ENCODE measurements at regions not wholly inside any gene's neighbourhood (a gene's known extent, or its start where the extent isn't known, plus 50 kb on each side); places are given as distances from the start of the nearest gene placed in this dataset.

DNA sequence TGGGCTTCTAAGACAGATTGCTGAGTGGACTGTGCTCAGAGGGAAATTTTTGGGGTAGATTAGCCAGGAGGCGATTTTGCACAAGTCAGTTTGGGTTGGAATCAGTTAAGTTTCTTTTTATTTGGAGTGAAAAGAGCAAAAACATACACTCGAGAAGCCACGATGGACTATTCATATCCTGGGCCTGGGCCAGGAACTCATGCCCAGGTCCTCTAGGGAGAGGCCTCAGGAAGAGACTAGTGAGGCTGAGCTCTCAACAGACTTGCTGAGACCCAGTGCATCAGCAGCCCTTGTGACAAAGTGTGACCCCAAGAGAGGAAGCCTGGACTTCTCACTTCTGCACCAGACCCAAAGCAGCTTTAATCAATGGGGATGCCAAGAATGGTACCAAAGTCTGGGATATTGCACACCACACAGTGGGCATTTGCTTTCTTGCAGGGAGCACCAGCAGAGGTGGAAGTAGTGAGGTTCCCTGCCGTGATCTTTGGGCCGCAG, 61.6 kb upstream of the MAFB start:
- H3K27me3 ChIP-seq (ENCODE audit: control insufficient read depth in 1 of 2, insufficient read depth in 2 of 2, low read length in 2 of 2): no peaks in the 10 kb centered on the region
- H3K9me3 ChIP-seq (ENCODE audit: control insufficient read depth in 2 of 2, insufficient read depth in 1 of 2, low read depth in 1 of 2, low read length in 1 of 2): no peaks in the 10 kb centered on the region
- no peak overlapping the region for H3K27ac ChIP-seq (ENCODE audit: low read depth in 2 of 2, low read length in 1 of 2)
- H3K4me3 ChIP-seq (ENCODE audit: low read depth in 1 of 2, low read length in 2 of 2): no peak overlapping the region
- H3K4me1 ChIP-seq (ENCODE audit: control insufficient read depth in 2 of 2, insufficient read depth in 2 of 2, low read length in 1 of 2): no peaks in the 10 kb centered on the region
- 61 to 63% methylated on average over 5 of the region's 5 CpGs for WGBS, 2 donors
- no peaks in the 10 kb centered on the region for H3K36me3 ChIP-seq (ENCODE audit: control insufficient read depth in 2 of 2, insufficient read depth in 2 of 2, low read length in 1 of 2)

DNA sequence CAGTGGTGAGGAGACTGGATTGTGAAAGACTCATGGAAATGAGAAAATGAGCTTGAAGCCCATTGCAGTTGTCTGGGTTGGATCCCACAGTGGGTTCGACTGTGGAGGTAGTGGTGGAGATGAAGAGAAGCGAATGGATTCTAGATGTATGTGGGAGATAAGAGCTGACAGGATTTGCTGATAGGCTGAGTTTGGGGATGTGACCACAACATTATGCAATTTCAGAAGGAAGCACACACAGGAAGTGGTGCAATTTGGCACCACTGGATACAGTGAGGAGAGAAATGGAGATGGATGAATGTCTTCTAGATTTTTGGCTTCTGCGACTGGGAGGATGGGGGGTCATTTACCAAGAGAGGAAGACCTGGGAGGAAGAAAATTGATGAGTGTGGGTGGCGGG, 64.4 kb upstream of the MAFB start:
- Histone ChIP-seq H3K27ac (ENCODE audit: low read depth in 2 of 2, low read length in 1 of 2) (no peak overlapping the region), H3K4me1 (ENCODE audit: control insufficient read depth in 2 of 2, insufficient read depth in 2 of 2, low read length in 1 of 2) (no peaks in the 10 kb centered on the region), H3K36me3 (ENCODE audit: control insufficient read depth in 2 of 2, insufficient read depth in 2 of 2, low read length in 1 of 2) (no peaks in the 10 kb centered on the region), H3K4me3 (ENCODE audit: low read depth in 1 of 2, low read length in 2 of 2) (no peak overlapping the region), H3K27me3 (ENCODE audit: control insufficient read depth in 1 of 2, insufficient read depth in 2 of 2, low read length in 2 of 2) (no peaks in the 10 kb centered on the region), H3K9me3 (ENCODE audit: control insufficient read depth in 2 of 2, insufficient read depth in 1 of 2, low read depth in 1 of 2, low read length in 1 of 2) (no peaks in the 10 kb centered on the region)
- 83 to 90% methylated on average over 4 of the region's 4 CpGs for WGBS, 2 donors

DNA sequence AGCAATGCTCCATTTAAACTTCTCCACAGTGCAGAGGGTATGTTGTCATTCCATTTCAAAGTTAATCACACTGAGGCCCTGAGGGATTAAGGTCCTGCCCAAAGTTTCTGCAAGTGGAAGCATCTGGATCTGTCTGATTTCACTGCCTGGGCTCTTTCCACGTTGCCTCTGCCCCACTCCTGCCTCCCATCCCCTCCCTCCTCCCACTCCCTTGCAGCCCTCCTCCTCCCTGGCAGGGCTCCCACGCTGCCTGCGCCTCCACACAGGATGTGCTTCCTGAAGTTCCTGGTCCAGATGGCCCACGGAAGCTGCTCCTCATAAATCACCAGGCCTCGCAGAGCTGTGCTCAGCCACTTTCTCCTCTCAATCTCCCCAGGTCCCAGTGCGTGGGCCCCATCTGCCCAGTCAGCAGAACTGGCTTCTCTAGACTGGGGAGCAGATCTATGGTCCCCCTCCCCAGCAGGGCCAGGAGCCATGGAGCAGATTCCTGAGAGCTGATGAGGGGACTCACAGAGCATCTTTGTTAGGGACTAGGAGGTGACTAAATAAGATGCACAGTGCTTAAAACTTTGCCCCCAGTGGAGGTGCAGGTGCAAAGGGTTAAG, 65.4 kb upstream of the MAFB start:
- Histone ChIP-seq H3K27me3 (ENCODE audit: control insufficient read depth in 1 of 2, insufficient read depth in 2 of 2, low read length in 2 of 2) (no peaks in the 10 kb centered on the region), H3K27ac (ENCODE audit: low read depth in 2 of 2, low read length in 1 of 2) (no peak overlapping the region), H3K36me3 (ENCODE audit: control insufficient read depth in 2 of 2, insufficient read depth in 2 of 2, low read length in 1 of 2) (no peaks in the 10 kb centered on the region), H3K4me3 (ENCODE audit: low read depth in 1 of 2, low read length in 2 of 2) (no peak overlapping the region), H3K9me3 (ENCODE audit: control insufficient read depth in 2 of 2, insufficient read depth in 1 of 2, low read depth in 1 of 2, low read length in 1 of 2) (no peaks in the 10 kb centered on the region), H3K4me1 (ENCODE audit: control insufficient read depth in 2 of 2, insufficient read depth in 2 of 2, low read length in 1 of 2) (no peaks in the 10 kb centered on the region)
- 47 to 49% methylated on average over 6 of the region's 6 CpGs for whole genome bisulfite sequencing, 2 donors

DNA sequence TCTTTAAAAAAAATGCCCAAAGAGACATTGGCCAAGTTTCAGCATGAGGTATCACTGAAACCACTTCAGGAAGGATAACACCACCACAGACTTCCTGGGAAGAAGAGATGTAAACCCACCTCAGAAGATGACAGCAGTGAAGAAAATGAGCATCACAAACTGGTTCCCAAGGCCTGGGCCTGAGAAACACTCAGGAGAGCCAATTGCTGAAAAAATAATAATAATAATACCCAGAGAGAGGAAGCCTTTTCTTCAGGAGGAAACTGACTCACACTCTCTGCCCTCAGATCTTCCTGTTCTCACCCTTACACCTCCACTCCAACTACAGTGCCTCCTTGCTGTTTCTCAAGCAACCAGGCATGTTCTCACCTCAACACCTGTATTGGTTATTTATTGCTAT, 68.1 kb upstream of the MAFB start:
- Histone ChIP-seq H3K36me3 (ENCODE audit: control insufficient read depth in 2 of 2, insufficient read depth in 2 of 2, low read length in 1 of 2) (no peaks in the 10 kb centered on the region), H3K4me1 (ENCODE audit: control insufficient read depth in 2 of 2, insufficient read depth in 2 of 2, low read length in 1 of 2) (no peaks in the 10 kb centered on the region), H3K27ac (ENCODE audit: low read depth in 2 of 2, low read length in 1 of 2) (no peak overlapping the region), H3K9me3 (ENCODE audit: control insufficient read depth in 2 of 2, insufficient read depth in 1 of 2, low read depth in 1 of 2, low read length in 1 of 2) (no peaks in the 10 kb centered on the region), H3K4me3 (ENCODE audit: low read depth in 1 of 2, low read length in 2 of 2) (no peak overlapping the region), H3K27me3 (ENCODE audit: control insufficient read depth in 1 of 2, insufficient read depth in 2 of 2, low read length in 2 of 2) (no peaks in the 10 kb centered on the region)

DNA sequence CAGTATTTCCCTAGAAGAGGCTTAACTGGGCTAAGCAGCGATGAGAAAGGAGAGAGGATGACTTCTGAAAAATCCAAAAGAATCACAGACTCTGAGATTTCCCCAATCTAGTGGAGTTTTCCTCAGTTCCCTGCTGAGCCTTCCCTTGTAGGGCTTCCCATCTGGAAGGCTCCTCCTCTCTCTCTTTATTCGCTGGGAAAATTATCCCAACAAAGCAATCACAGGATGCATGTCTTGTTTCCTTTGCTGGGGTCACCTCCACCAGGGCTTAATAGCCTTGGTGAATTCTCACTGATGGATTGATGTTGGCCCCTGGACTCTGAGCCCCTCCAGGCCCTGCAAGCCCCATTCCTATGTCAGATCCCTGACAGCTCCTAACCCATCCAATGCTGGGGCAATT, 69.8 kb upstream of the MAFB start:
- Histone ChIP-seq H3K9me3 (ENCODE audit: control insufficient read depth in 2 of 2, insufficient read depth in 1 of 2, low read depth in 1 of 2, low read length in 1 of 2) (no peaks in the 10 kb centered on the region), H3K4me1 (ENCODE audit: control insufficient read depth in 2 of 2, insufficient read depth in 2 of 2, low read length in 1 of 2) (no peaks in the 10 kb centered on the region), H3K36me3 (ENCODE audit: control insufficient read depth in 2 of 2, insufficient read depth in 2 of 2, low read length in 1 of 2) (no peaks in the 10 kb centered on the region), H3K27me3 (ENCODE audit: control insufficient read depth in 1 of 2, insufficient read depth in 2 of 2, low read length in 2 of 2) (no peaks in the 10 kb centered on the region), H3K4me3 (ENCODE audit: low read depth in 1 of 2, low read length in 2 of 2) (no peak overlapping the region), H3K27ac (ENCODE audit: low read depth in 2 of 2, low read length in 1 of 2) (no peak overlapping the region)
- WGBS, 2 donors: 77 to 80% methylated on average over 2 of the region's 2 CpGs

DNA sequence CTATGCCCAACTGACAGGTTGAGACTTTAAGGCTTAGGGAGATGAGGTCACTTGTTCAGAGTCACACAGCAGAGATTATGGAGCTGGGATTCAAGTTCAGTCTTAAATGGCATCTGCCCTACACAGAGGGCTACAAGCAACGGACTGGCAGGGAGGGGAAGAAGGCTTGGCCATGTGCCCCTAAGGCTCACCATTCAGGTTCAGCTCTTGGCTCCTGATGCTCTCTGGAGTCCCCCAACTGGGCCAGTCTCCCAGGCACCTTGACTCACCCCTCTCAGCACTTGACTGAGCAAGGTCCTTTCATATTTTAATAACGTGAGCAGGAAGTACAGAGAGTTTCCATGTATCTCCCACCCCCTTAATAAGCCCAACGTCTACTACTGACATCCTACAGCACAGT, 71.4 kb upstream of the MAFB start:
- no peaks in the 10 kb centered on the region for H3K27me3 ChIP-seq (ENCODE audit: control insufficient read depth in 1 of 2, insufficient read depth in 2 of 2, low read length in 2 of 2)
- WGBS, 2 donors: 34 to 37% methylated on average over 3 of the region's 3 CpGs
- H3K36me3 ChIP-seq (ENCODE audit: control insufficient read depth in 2 of 2, insufficient read depth in 2 of 2, low read length in 1 of 2): no peaks in the 10 kb centered on the region
- no peak overlapping the region for H3K27ac ChIP-seq (ENCODE audit: low read depth in 2 of 2, low read length in 1 of 2)
- no peaks in the 10 kb centered on the region for H3K4me1 ChIP-seq (ENCODE audit: control insufficient read depth in 2 of 2, insufficient read depth in 2 of 2, low read length in 1 of 2)
- no peaks in the 10 kb centered on the region for H3K9me3 ChIP-seq (ENCODE audit: control insufficient read depth in 2 of 2, insufficient read depth in 1 of 2, low read depth in 1 of 2, low read length in 1 of 2)
- H3K4me3 ChIP-seq (ENCODE audit: low read depth in 1 of 2, low read length in 2 of 2): no peak overlapping the region

DNA sequence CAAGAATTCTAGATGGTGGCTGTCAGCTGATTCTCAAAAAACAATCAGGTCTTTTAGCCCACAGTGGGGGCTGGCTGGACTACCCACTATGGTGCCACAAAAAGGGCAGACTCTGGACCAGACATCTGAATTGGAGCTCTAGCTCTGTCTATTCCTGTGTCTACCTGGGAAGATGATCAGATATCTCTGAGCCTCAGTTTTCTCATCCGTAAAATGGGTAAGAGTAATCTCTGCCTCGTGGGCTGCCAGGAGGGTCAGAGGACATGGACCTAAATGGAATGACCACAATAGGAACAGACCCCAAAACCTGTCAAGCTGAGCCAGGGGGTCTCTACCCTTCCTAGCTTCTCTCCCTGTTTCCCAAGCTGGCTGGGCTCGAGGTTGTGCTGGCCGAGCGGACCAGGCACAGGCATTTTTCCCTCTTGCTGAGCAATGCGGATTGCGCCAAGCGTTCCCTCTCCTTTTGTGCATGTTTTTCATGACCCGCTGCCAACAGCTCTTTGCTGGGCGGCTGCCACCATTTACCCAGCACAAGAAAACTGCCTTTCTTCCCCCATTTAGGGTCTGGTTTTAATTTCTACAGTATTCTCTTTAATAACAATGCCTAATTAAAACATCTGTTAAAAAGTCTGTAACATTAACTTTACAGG, 74.7 kb upstream of the MAFB start:
- no peaks in the 10 kb centered on the region for H3K36me3 ChIP-seq (ENCODE audit: control insufficient read depth in 2 of 2, insufficient read depth in 2 of 2, low read length in 1 of 2)
- H3K4me3 ChIP-seq (ENCODE audit: low read depth in 1 of 2, low read length in 2 of 2): no peak overlapping the region
- H3K4me1 ChIP-seq (ENCODE audit: control insufficient read depth in 2 of 2, insufficient read depth in 2 of 2, low read length in 1 of 2): no peaks in the 10 kb centered on the region
- H3K27me3 ChIP-seq (ENCODE audit: control insufficient read depth in 1 of 2, insufficient read depth in 2 of 2, low read length in 2 of 2): no peaks in the 10 kb centered on the region
- 70 to 71% methylated on average over 10 of the region's 10 CpGs for WGBS, 2 donors
- no peaks in the 10 kb centered on the region for H3K9me3 ChIP-seq (ENCODE audit: control insufficient read depth in 2 of 2, insufficient read depth in 1 of 2, low read depth in 1 of 2, low read length in 1 of 2)
- no peak overlapping the region for H3K27ac ChIP-seq (ENCODE audit: low read depth in 2 of 2, low read length in 1 of 2)

DNA sequence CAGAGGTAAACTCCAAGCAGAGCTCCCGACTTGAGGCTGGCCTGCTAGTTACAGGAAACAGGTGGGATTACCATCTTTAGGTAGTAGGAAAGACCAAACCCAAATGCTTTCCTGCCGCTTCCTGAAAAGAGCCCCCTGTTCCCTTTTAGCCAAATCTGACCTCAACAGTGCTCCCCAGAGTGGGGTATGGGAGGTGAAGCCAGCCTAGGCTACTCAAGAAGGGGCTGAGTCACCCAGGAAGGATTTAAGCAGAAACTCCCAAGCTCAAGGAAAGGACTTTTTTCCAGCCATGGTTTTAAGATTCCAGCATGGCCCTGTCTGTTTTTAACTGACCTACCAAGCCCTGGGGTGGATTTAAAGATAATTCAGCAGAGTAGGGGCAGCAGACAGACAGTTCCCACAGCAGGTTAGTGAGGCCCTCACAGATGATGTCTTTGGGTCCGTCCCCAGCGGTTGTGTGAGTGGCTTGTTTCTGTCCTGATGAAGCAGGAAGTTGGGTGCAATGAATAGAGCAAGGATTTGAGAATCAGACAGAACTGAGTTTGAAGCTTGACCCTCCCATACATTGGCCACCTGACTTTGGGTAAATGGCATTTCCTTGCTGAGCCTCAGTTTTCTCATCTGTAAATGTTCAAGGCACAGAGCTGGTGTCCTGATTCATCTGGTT, 76.9 kb upstream of the MAFB start:
- Histone ChIP-seq H3K27me3 (ENCODE audit: control insufficient read depth in 1 of 2, insufficient read depth in 2 of 2, low read length in 2 of 2) (no peaks in the 10 kb centered on the region), H3K4me1 (ENCODE audit: control insufficient read depth in 2 of 2, insufficient read depth in 2 of 2, low read length in 1 of 2) (no peaks in the 10 kb centered on the region), H3K4me3 (ENCODE audit: low read depth in 1 of 2, low read length in 2 of 2) (no peak overlapping the region), H3K9me3 (ENCODE audit: control insufficient read depth in 2 of 2, insufficient read depth in 1 of 2, low read depth in 1 of 2, low read length in 1 of 2) (no peaks in the 10 kb centered on the region), H3K36me3 (ENCODE audit: control insufficient read depth in 2 of 2, insufficient read depth in 2 of 2, low read length in 1 of 2) (no peaks in the 10 kb centered on the region), H3K27ac (ENCODE audit: low read depth in 2 of 2, low read length in 1 of 2) (no peak overlapping the region)
- WGBS, 2 donors: 66 to 83% methylated on average over 4 of the region's 4 CpGs

DNA sequence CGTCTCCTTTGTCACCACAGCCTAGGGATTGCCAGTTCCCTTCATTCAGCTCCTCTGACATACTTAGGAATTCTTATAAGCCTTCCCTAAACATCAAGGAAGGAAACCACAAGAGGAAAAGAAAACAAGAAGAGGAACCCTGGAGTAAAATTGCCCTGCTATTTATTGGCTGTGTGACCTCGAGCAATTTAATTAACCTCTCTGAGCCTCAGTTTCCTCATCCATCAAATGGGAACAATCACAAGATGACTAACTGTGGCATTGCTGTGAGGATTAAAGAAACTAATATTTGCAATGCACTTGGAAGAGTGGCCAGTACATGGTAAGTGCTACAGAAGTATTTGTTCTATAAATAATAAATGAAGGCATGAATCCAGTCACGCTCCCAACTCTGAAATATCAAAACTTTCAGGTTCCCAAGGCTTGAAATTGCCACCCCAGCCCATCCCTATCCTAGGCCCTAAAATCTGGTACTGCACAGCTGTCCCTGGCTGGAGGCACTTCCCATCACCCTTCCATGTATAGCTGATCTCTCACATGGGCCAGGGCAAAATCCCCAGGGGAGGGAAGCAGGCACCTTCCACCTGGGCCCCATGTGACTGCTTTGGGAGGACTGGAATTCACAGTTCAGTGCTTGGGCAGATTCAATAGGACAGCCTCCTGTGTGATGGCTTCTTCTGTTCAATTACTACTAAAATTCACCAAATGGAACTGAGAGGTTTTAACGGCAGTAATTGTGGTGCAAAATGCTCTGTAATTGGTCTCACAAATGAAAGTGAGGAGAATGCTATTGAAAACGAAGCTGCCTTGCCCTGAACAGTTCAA, 78.0 kb upstream of the MAFB start:
- Histone ChIP-seq H3K4me3 (ENCODE audit: low read depth in 1 of 2, low read length in 2 of 2) (no peak overlapping the region), H3K27ac (ENCODE audit: low read depth in 2 of 2, low read length in 1 of 2) (no peak overlapping the region), H3K27me3 (ENCODE audit: control insufficient read depth in 1 of 2, insufficient read depth in 2 of 2, low read length in 2 of 2) (no peaks in the 10 kb centered on the region), H3K36me3 (ENCODE audit: control insufficient read depth in 2 of 2, insufficient read depth in 2 of 2, low read length in 1 of 2) (no peaks in the 10 kb centered on the region), H3K9me3 (ENCODE audit: control insufficient read depth in 2 of 2, insufficient read depth in 1 of 2, low read depth in 1 of 2, low read length in 1 of 2) (no peaks in the 10 kb centered on the region), H3K4me1 (ENCODE audit: control insufficient read depth in 2 of 2, insufficient read depth in 2 of 2, low read length in 1 of 2) (no peaks in the 10 kb centered on the region)
- 78 to 80% methylated on average over 5 of the region's 5 CpGs for whole genome bisulfite sequencing, 2 donors
